Heart left ventricle (tissue), 16 donors: ENCODE measurements at regions not wholly inside any gene's neighbourhood (a gene's known extent, or its start where the extent isn't known, plus 50 kb on each side); places are given as distances from the start of the nearest gene placed in this dataset.

Experiments used
- ATAC-seq, 4 donors: fragments of 200-7000 bp; cut with Tn5 transposase; one replicate each; pipeline ENCODE4 v1.9.1; 2020 to 2022; ENCODE audit warnings: moderate library complexity in 4 of 4, mild to moderate bottlenecking in 3 of 4, moderate number of reproducible peaks in 1 of 4
- DNase-seq, 5 donors: peaks; one replicate each; pipeline ENCODE4 v3.0.0-alpha.2; 2020
- H3K27ac ChIP-seq, 12 donors: fragments of 200-600 bp; sonication (generic) in 4 of 12; one replicate each; pipeline versions ENCODE4 v1.5.0 to v1.8.0; 2016 to 2022; ENCODE audit warnings: mild to moderate bottlenecking in 2 of 12
- H3K27me3 ChIP-seq, 9 donors: fragments of 200-600 bp; sonication (generic) in 2 of 9; one replicate each; pipeline versions ENCODE4 v1.5.1 to v1.8.0; 2016 to 2022; ENCODE audit warnings: mild to moderate bottlenecking in 3 of 9
- H3K36me3 ChIP-seq, 9 donors: fragments of 200-600 bp; sonication (generic) in 2 of 9; one replicate each; pipeline versions ENCODE4 v1.5.0 to v1.8.0; 2018 to 2022; ENCODE audit warnings: mild to moderate bottlenecking in 2 of 9
- H3K4me1 ChIP-seq, 12 donors: fragments of 200-600 bp; sonication (generic) in 4 of 12; one replicate each; pipeline versions ENCODE4 v1.5.0 to v1.8.0; 2016 to 2022; ENCODE audit warnings: mild to moderate bottlenecking in 3 of 12
- H3K4me3 ChIP-seq, 12 donors: fragments of 200-600 bp; sonication (generic) in 4 of 12; one replicate each; pipeline versions ENCODE4 v1.5.0 to v1.8.0; 2017 to 2022; ENCODE audit warnings: mild to moderate bottlenecking in 9 of 12, moderate library complexity in 4 of 12
- H3K9me3 ChIP-seq, 12 donors: fragments of 200-600 bp; sonication (generic) in 4 of 12; one replicate each; pipeline versions ENCODE4 v1.5.0 to v1.8.0; 2016 to 2022; ENCODE audit warnings: mild to moderate bottlenecking in 1 of 12
- POLR2A ChIP-seq, 2 donors: fragments of 450-650 bp; IDR thresholded peaks; one replicate each; pipeline ENCODE4 v1.6.1; 2017; ENCODE audit warnings: antibody characterized with exemption in 2 of 2, mild to moderate bottlenecking in 2 of 2, moderate library complexity in 2 of 2
- WGBS, 4 donors: extraction: QIAGEN DNeasy Blood & Tissue Kit in 2 of 4; methylation state at CpG; one replicate each; pipeline versions ENCODE4 v1.1.5 to v1.1.7; 2013 to 2018; 5-methylcytosine and 5-hydroxymethylcytosine counted together
- intact Hi-C, 10 donors: fragments of 100-400 bp; cut with DNase I; formaldehyde crosslinking; loops; one replicate each; pipeline versions ENCODE4 v1.11.1 to v1.14.2; 2022
- TF ChIP-seq, protein P1 (sequence below), 12 donors: fragments of 200-600 bp; sonication (generic) in 4 of 12; IDR thresholded peaks; one replicate each; pipeline versions ENCODE4 v1.5.0 to v1.8.0; 2018 to 2022; ENCODE audit warnings: antibody characterized with exemption in 12 of 12, mild to moderate bottlenecking in 5 of 12
- donor health status: ischemic (EF 13 %, LVEDD 7.1; RV severe dilation, severe dysfunction).
- donor health status: healthy with polysubstance abuse.
- donor health status: DM: no; HTN: yes; CAD: no.
- donor health status: DM: no; HTN: no; CAD: no.
- donor health status: ischemic (EF 25% LVEDD 6.9; RV normal size, moderate dysfunction).
- donor health status: ischemic (EF 25% LVEDD 5.7; RV mildly dilated, moderate dysfunction).
- donor health status: healthy.
- donor health status: DM: yes; HTN: yes; CAD: no.
- donor health status: ischemic (EF 35%, LVEDD 5.7; RV mildly dilated, moderate dysfunction).
- donor health status: nonischemic (EF 11% LVEDD 7.7; RV severe dilation, severe dysfunction).
- donor health status: DM: yes; HTN: yes; CAD: no.
- donor health status: PGD.
- donor health status: ischemic (EF 29% LVEDD 5.4; RV normal size, mild dysfunction).
- donor health status: nonischemic (EF 23%, LVEDD 6.1; RV moderate dilation, normal function).

DNA sequence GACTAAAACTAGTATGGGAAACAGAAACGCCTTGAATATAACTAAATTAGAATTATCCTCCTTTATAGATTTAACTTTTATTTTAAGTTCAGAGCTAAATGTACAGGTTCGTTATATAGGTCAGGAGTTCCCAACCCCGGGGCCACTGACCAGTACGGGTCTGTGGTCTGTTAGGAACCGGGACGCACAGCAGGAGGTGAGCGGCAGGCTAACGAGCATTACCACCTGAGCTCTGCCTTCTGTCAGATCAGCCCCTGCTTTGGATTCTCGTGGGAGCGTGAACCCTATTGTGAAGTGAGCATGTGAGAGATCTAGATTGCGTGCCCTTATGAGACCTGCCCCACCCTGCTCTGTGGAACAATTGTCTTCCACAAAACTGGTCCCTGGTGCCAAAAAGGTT, 51.0 kb downstream of the FAT4 start:
- H3K4me1 ChIP-seq: peaks cover 0 to 16% (median 10%) of the 10 kb centered on the region in 12 donors
- no peaks in the 10 kb centered on the region for H3K27me3 ChIP-seq
- no peak overlapping the region for H3K27ac ChIP-seq
- intact Hi-C loops: no loop called here
- DNase-seq (no peak), ATAC-seq (peak in 1 of 4 donors; percentile 32)
- TF ChIP-seq, protein P1, sequence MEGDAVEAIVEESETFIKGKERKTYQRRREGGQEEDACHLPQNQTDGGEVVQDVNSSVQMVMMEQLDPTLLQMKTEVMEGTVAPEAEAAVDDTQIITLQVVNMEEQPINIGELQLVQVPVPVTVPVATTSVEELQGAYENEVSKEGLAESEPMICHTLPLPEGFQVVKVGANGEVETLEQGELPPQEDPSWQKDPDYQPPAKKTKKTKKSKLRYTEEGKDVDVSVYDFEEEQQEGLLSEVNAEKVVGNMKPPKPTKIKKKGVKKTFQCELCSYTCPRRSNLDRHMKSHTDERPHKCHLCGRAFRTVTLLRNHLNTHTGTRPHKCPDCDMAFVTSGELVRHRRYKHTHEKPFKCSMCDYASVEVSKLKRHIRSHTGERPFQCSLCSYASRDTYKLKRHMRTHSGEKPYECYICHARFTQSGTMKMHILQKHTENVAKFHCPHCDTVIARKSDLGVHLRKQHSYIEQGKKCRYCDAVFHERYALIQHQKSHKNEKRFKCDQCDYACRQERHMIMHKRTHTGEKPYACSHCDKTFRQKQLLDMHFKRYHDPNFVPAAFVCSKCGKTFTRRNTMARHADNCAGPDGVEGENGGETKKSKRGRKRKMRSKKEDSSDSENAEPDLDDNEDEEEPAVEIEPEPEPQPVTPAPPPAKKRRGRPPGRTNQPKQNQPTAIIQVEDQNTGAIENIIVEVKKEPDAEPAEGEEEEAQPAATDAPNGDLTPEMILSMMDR (IDR thresholded peaks at IDR 0.05): no peak
- no peak for TF ChIP-seq POLR2A (IDR thresholded peaks at IDR 0.05)
- H3K9me3 ChIP-seq: peaks cover 0 to 12% (median 0%) of the 10 kb centered on the region in 12 donors
- H3K36me3 ChIP-seq: no peaks in the 10 kb centered on the region
- 81 to 93% (median 86%) methylated on average over 11 of the region's 11 CpGs for WGBS, 4 donors
- H3K4me3 ChIP-seq: no peak overlapping the region

DNA sequence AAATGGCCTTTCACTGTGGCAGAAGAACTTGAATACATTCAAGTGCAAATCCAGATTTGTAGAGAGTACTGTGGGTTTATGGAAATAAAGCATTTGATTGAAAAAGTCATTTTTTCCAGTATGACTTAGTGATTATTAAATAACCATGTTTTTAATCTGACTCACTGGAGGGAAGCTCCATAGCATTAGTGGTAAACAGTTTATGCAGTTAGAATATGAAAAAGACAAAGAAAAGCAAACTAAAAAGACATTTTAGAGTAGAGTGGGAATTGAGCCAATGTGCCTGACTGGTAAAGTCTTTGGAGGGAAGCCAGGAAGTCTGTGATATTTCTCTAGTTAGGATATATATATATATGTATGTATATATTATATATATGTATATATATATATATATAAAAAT, 53.4 kb downstream of the FAT4 start:
- Histone ChIP-seq H3K4me3 (peak overlapping the region in 8 of 12 donors; percentile 33 to 54 (median 44)), H3K36me3 (no peaks in the 10 kb centered on the region), H3K27ac (peak overlapping the region in 5 of 12 donors; percentile 13 to 59 (median 40)), H3K9me3 (peaks cover 0 to 12% (median 0%) of the 10 kb centered on the region in 12 donors), H3K27me3 (no peaks in the 10 kb centered on the region), H3K4me1 (peaks cover 0 to 16% (median 10%) of the 10 kb centered on the region in 12 donors)
- intact Hi-C loops: no loop called here
- DNase-seq (no peak), ATAC-seq (no peak)
- TF ChIP-seq, protein P1 (IDR thresholded peaks at IDR 0.05): no peak
- no peak for TF ChIP-seq POLR2A (IDR thresholded peaks at IDR 0.05)

GRCh38 chr4:125368671-125369081, 53.9 kb downstream of the FAT4 start:
- Histone ChIP-seq H3K4me3 (peak overlapping the region in 10 of 12 donors; percentile 5 to 54 (median 43)), H3K4me1 (peaks cover 0 to 16% (median 10%) of the 10 kb centered on the region in 12 donors), H3K27me3 (no peaks in the 10 kb centered on the region), H3K36me3 (no peaks in the 10 kb centered on the region), H3K9me3 (peaks cover 0 to 12% (median 0%) of the 10 kb centered on the region in 12 donors), H3K27ac (peak overlapping the region in 7 of 12 donors; percentile 4 to 59 (median 22))
- ATAC-seq (peak in 2 of 4 donors; percentile 22 to 52), DNase-seq (no peak)
- TF ChIP-seq, protein P1 (IDR thresholded peaks at IDR 0.05): no peak
- TF ChIP-seq POLR2A (IDR thresholded peaks at IDR 0.05): no peak
- 20 to 33% (median 28%) methylated on average over 3 of the region's 3 CpGs for WGBS, 4 donors
- intact Hi-C loops: no loop called here

DNA sequence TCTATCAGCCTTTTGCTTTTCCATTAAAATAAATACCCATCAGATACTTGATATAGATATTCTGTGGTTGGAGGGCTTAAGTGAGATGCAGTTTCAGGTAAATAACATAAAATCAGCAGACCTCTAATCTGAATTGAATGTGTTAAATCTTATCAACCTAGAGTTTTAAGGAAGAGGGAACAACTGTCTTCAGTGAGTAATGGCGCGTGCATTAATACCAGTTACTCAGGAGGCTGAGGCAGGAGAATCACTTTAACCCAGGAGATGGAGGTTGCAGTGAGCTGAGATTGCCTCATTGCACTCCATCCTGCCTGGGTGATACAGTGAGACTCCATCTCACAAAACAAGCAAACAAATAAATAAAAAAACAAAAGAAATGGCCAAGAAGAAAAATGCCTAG, 54.3 kb downstream of the FAT4 start:
- 68 to 86% (median 79%) methylated on average over 2 of the region's 2 CpGs for WGBS, 4 donors
- DNase-seq (no peak), ATAC-seq (no peak)
- peaks cover 0 to 12% (median 0%) of the 10 kb centered on the region in 12 donors for H3K9me3 ChIP-seq
- peak overlapping the region in 6 of 12 donors; percentile 12 to 59 (median 31) for H3K27ac ChIP-seq
- H3K27me3 ChIP-seq: no peaks in the 10 kb centered on the region
- intact Hi-C loops: no loop called here
- no peak for TF ChIP-seq POLR2A (IDR thresholded peaks at IDR 0.05)
- TF ChIP-seq, protein P1 (IDR thresholded peaks at IDR 0.05): no peak
- H3K4me1 ChIP-seq: peaks cover 0 to 17% (median 12%) of the 10 kb centered on the region in 12 donors
- no peaks in the 10 kb centered on the region for H3K36me3 ChIP-seq
- peak overlapping the region in 8 of 12 donors; percentile 5 to 54 (median 43) for H3K4me3 ChIP-seq
